ENCODE measurements at regions not wholly inside any gene's neighbourhood (a gene's known extent, or its start where the extent isn't known, plus 50 kb on each side); places are given as distances from the start of the nearest gene placed in this dataset.

- no peaks in the 10 kb centered on the region for H3K36me3 ChIP-seq
- no peaks in the 10 kb centered on the region for H3K36me3 Mint-ChIP-seq
- H3K27me3 ChIP-seq, result no peaks in the 10 kb centered on the region
- no peak overlapping the region for H3K27ac ChIP-seq
- peaks cover 52% of the 10 kb centered on the region for H3K4me1 Mint-ChIP-seq
- H4K20me1 ChIP-seq (ENCODE audit: low read depth), result no peaks in the 10 kb centered on the region
- H3F3A ChIP-seq (ENCODE audit: low read depth), result peaks cover 46% of the 10 kb centered on the region
- H3K4me3 Mint-ChIP-seq, result no peak overlapping the region
- no peak overlapping the region for H3K9ac ChIP-seq
- no peak overlapping the region for H2AFZ ChIP-seq (replicated peaks)
- peaks cover 3% of the 10 kb centered on the region for H3K9me3 ChIP-seq (ENCODE audit: low read depth)
- H3K9me3 Mint-ChIP-seq, result peaks cover 9% of the 10 kb centered on the region
- TF ChIP-seq CTCF (IDR thresholded peaks at IDR 0.05), result no peak
- no peak overlapping the region for H3K4me3 ChIP-seq
- no peak overlapping the region for H3K4me2 ChIP-seq
- peak overlapping the region; percentile 29 for H3K27ac Mint-ChIP-seq
- DNase-seq (ENCODE audit: low spot score), result no peak
- peaks cover 51% of the 10 kb centered on the region for H3K4me1 ChIP-seq
- no peaks in the 10 kb centered on the region for H3K79me2 ChIP-seq (ENCODE audit: low read depth)
- H3K27me3 Mint-ChIP-seq (ENCODE audit: insufficient read depth, low read depth), result no peaks in the 10 kb centered on the region
Observed at GRCh38 chr7:121800916-121801675, 71.9 kb upstream of the PTPRZ1 start.

- no peaks in the 10 kb centered on the region for H4K20me1 ChIP-seq (ENCODE audit: low read depth)
- H3K9ac ChIP-seq, result peak overlapping the region; percentile 2
- peaks cover 4% of the 10 kb centered on the region for H3K36me3 Mint-ChIP-seq
- H3K9me3 Mint-ChIP-seq, result peaks cover 4% of the 10 kb centered on the region
- peaks cover 46% of the 10 kb centered on the region for H3F3A ChIP-seq (ENCODE audit: low read depth)
- DNase-seq (ENCODE audit: low spot score), result peak; percentile 82
- H3K36me3 ChIP-seq, result no peaks in the 10 kb centered on the region
- peak overlapping the region; percentile 99 for H3K27ac Mint-ChIP-seq
- peak overlapping the region; percentile 76 for H3K4me2 ChIP-seq
- peak overlapping the region; percentile 27 for H3K4me3 ChIP-seq
- H3K4me3 Mint-ChIP-seq, result peak overlapping the region; percentile 68
- peaks cover 5% of the 10 kb centered on the region for H3K27me3 Mint-ChIP-seq (ENCODE audit: insufficient read depth, low read depth)
- peak overlapping the region; percentile 97 for H3K27ac ChIP-seq
- H3K4me1 ChIP-seq, result peaks cover 59% of the 10 kb centered on the region
- H3K27me3 ChIP-seq, result no peaks in the 10 kb centered on the region
- no peak overlapping the region for H2AFZ ChIP-seq (replicated peaks)
- H3K79me2 ChIP-seq (ENCODE audit: low read depth), result no peaks in the 10 kb centered on the region
- H3K9me3 ChIP-seq (ENCODE audit: low read depth), result no peaks in the 10 kb centered on the region
- H3K4me1 Mint-ChIP-seq, result peaks cover 66% of the 10 kb centered on the region
- TF ChIP-seq EZH2phosphoT487 (IDR thresholded peaks at IDR 0.05) (no peak), EZH2 (IDR thresholded peaks at IDR 0.05) (no peak), CTCF (IDR thresholded peaks at IDR 0.05) (no peak)
Observed at GRCh38 chr7:121798896-121799295, 74.1 kb upstream of the PTPRZ1 start.

GRCh38 chr7:121798453-121798840, 74.5 kb upstream of the PTPRZ1 start:
- Histone ChIP-seq H3K9me3 (ENCODE audit: low read depth) (no peaks in the 10 kb centered on the region), H3K27ac (peak overlapping the region; percentile 97), H3K4me2 (peak overlapping the region; percentile 76), H3K27me3 (no peaks in the 10 kb centered on the region), H3F3A (ENCODE audit: low read depth) (peaks cover 46% of the 10 kb centered on the region), H3K4me3 (peak overlapping the region; percentile 27), H3K9ac (peak overlapping the region; percentile 2), H2AFZ (replicated peaks) (no peak overlapping the region), H3K4me1 (peaks cover 57% of the 10 kb centered on the region), H3K79me2 (ENCODE audit: low read depth) (no peaks in the 10 kb centered on the region), H3K36me3 (no peaks in the 10 kb centered on the region), H4K20me1 (ENCODE audit: low read depth) (no peaks in the 10 kb centered on the region)
- peaks cover 66% of the 10 kb centered on the region for H3K4me1 Mint-ChIP-seq
- H3K9me3 Mint-ChIP-seq, result peaks cover 7% of the 10 kb centered on the region
- DNase-seq (ENCODE audit: low spot score), result peak; percentile 27
- H3K27ac Mint-ChIP-seq, result peak overlapping the region; percentile 99
- H3K36me3 Mint-ChIP-seq, result peaks cover 6% of the 10 kb centered on the region
- H3K4me3 Mint-ChIP-seq, result peak overlapping the region; percentile 68
- TF ChIP-seq EZH2 (IDR thresholded peaks at IDR 0.05) (no peak), EZH2phosphoT487 (IDR thresholded peaks at IDR 0.05) (no peak), CTCF (IDR thresholded peaks at IDR 0.05) (no peak)
- peaks cover 5% of the 10 kb centered on the region for H3K27me3 Mint-ChIP-seq (ENCODE audit: insufficient read depth, low read depth)

All from neural progenitor cell (in vitro differentiated cells).